ENCODE measurements at regions not wholly inside any gene's neighbourhood (a gene's known extent, or its start where the extent isn't known, plus 50 kb on each side); places are given as distances from the start of the nearest gene placed in this dataset.

DNA sequence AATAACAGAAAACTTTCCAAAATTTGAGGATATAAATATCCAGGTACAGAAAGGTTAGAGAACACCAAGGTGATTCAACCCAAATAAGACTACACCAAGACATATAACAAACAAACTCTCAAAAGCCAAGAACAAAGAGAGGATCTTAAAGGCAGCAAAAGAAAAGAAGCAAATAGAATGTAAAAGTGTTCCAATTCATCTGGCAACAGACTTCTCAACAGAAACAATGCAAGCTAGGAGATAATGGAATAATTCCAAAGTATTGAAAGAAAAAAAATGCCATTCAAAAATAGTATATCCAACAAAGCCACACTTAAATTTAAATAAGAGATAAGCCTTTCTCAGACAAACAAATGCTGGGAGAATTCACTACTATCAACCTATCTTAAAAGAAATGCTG is 153.0 kb upstream of the FAT3 start:
- H3K23ac ChIP-seq (ENCODE audit: low read depth, low read length, poor library complexity) = no peak overlapping the region
- no peak overlapping the region for H2BK12ac ChIP-seq (ENCODE audit: low read length)
- no peaks in the 10 kb centered on the region for H3K79me1 ChIP-seq (ENCODE audit: low read depth, low read length)
- H3K27ac ChIP-seq (replicated peaks; ENCODE audit: low read length) = no peak overlapping the region
- no peak overlapping the region for H2AFZ ChIP-seq (ENCODE audit: low read length)
- no peak overlapping the region for H4K91ac ChIP-seq (ENCODE audit: low read depth, low read length, poor library complexity)
- H4K8ac ChIP-seq (ENCODE audit: low read depth, low read length) = no peak overlapping the region
- no peaks in the 10 kb centered on the region for H3K4me1 ChIP-seq (ENCODE audit: control insufficient read depth in 2 of 2, insufficient read depth in 1 of 2, low read depth in 1 of 2, low read length in 2 of 2)
- H3K9ac ChIP-seq (ENCODE audit: low read depth, low read length, poor library complexity) = no peak overlapping the region
- H3K18ac ChIP-seq (ENCODE audit: low read length) = no peak overlapping the region
- H3K4me2 ChIP-seq (ENCODE audit: insufficient read depth, low read length, poor library complexity, severe bottlenecking) = no peak overlapping the region
- H2BK15ac ChIP-seq (ENCODE audit: low read length) = no peak overlapping the region
- H3K9me3 ChIP-seq (replicated peaks in 1 of 2; ENCODE audit: control insufficient read depth in 2 of 2, insufficient read depth in 1 of 2, low read depth in 1 of 2, low read length in 2 of 2) = no peaks in the 10 kb centered on the region
- H3K27me3 ChIP-seq (ENCODE audit: control insufficient read depth in 3 of 3, insufficient read depth in 3 of 3, low read depth in 1 of 3, low read length in 3 of 3) = no peaks in the 10 kb centered on the region
- H2BK5ac ChIP-seq (ENCODE audit: low read length) = no peak overlapping the region
- H2BK120ac ChIP-seq (ENCODE audit: low read depth, low read length) = no peak overlapping the region
- H3K4me3 ChIP-seq (ENCODE audit: low read length in 2 of 2) = no peak overlapping the region
- no peak overlapping the region for H3K14ac ChIP-seq (ENCODE audit: low read length)
- no peak overlapping the region for H3K4ac ChIP-seq (ENCODE audit: low read length)
- no peak overlapping the region for H2AK5ac ChIP-seq (ENCODE audit: low read depth, low read length)
- DNase-seq (ENCODE audit: low spot score) = no peak
- no peaks in the 10 kb centered on the region for H3K36me3 ChIP-seq (replicated peaks in 1 of 2; ENCODE audit: control insufficient read depth in 2 of 2, insufficient read depth in 2 of 2, low read length in 2 of 2)

GRCh38 chr11:92070026-92070889 is 154.4 kb upstream of the FAT3 start:
- Histone ChIP-seq H3K4me1 (ENCODE audit: control insufficient read depth in 2 of 2, insufficient read depth in 1 of 2, low read depth in 1 of 2, low read length in 2 of 2) (no peaks in the 10 kb centered on the region), H3K14ac (ENCODE audit: low read length) (no peak overlapping the region), H3K4me2 (ENCODE audit: insufficient read depth, low read length, poor library complexity, severe bottlenecking) (no peak overlapping the region), H3K9ac (ENCODE audit: low read depth, low read length, poor library complexity) (no peak overlapping the region), H2BK120ac (ENCODE audit: low read depth, low read length) (no peak overlapping the region), H3K27ac (replicated peaks; ENCODE audit: low read length) (no peak overlapping the region), H3K23ac (ENCODE audit: low read depth, low read length, poor library complexity) (no peak overlapping the region), H2AK5ac (ENCODE audit: low read depth, low read length) (no peak overlapping the region), H2BK12ac (ENCODE audit: low read length) (no peak overlapping the region), H3K27me3 (ENCODE audit: control insufficient read depth in 3 of 3, insufficient read depth in 3 of 3, low read depth in 1 of 3, low read length in 3 of 3) (no peaks in the 10 kb centered on the region), H2AFZ (ENCODE audit: low read length) (no peak overlapping the region), H3K36me3 (replicated peaks in 1 of 2; ENCODE audit: control insufficient read depth in 2 of 2, insufficient read depth in 2 of 2, low read length in 2 of 2) (no peaks in the 10 kb centered on the region), H3K4me3 (ENCODE audit: low read length in 2 of 2) (no peak overlapping the region), H3K79me1 (ENCODE audit: low read depth, low read length) (no peaks in the 10 kb centered on the region), H3K4ac (ENCODE audit: low read length) (no peak overlapping the region), H3K9me3 (replicated peaks in 1 of 2; ENCODE audit: control insufficient read depth in 2 of 2, insufficient read depth in 1 of 2, low read depth in 1 of 2, low read length in 2 of 2) (no peaks in the 10 kb centered on the region), H3K18ac (ENCODE audit: low read length) (no peak overlapping the region), H2BK5ac (ENCODE audit: low read length) (no peak overlapping the region), H4K91ac (ENCODE audit: low read depth, low read length, poor library complexity) (no peak overlapping the region), H2BK15ac (ENCODE audit: low read length) (no peak overlapping the region), H4K8ac (ENCODE audit: low read depth, low read length) (no peak overlapping the region)
- WGBS, 2 donors (ENCODE audit: extremely low coverage in 2 of 2, insufficient read length in 2 of 2, insufficient replicate concordance in 1 of 2) = no CpG with 5 or more reads among the region's 1 CpG
- DNase-seq (ENCODE audit: low spot score) = no peak

GRCh38 chr11:92067016-92067415 is 157.6 kb upstream of the FAT3 start:
- Histone ChIP-seq H3K27ac (replicated peaks; ENCODE audit: low read length) (no peak overlapping the region), H3K14ac (ENCODE audit: low read length) (no peak overlapping the region), H4K8ac (ENCODE audit: low read depth, low read length) (no peak overlapping the region), H3K4ac (ENCODE audit: low read length) (no peak overlapping the region), H3K4me3 (ENCODE audit: low read length in 2 of 2) (no peak overlapping the region), H2AFZ (ENCODE audit: low read length) (no peak overlapping the region), H3K4me1 (ENCODE audit: control insufficient read depth in 2 of 2, insufficient read depth in 1 of 2, low read depth in 1 of 2, low read length in 2 of 2) (no peaks in the 10 kb centered on the region), H3K36me3 (replicated peaks in 1 of 2; ENCODE audit: control insufficient read depth in 2 of 2, insufficient read depth in 2 of 2, low read length in 2 of 2) (no peaks in the 10 kb centered on the region), H3K9me3 (replicated peaks in 1 of 2; ENCODE audit: control insufficient read depth in 2 of 2, insufficient read depth in 1 of 2, low read depth in 1 of 2, low read length in 2 of 2) (no peaks in the 10 kb centered on the region), H4K91ac (ENCODE audit: low read depth, low read length, poor library complexity) (no peak overlapping the region), H2BK12ac (ENCODE audit: low read length) (no peak overlapping the region), H3K18ac (ENCODE audit: low read length) (no peak overlapping the region), H2BK15ac (ENCODE audit: low read length) (no peak overlapping the region), H3K4me2 (ENCODE audit: insufficient read depth, low read length, poor library complexity, severe bottlenecking) (no peak overlapping the region), H2BK120ac (ENCODE audit: low read depth, low read length) (no peak overlapping the region), H2BK5ac (ENCODE audit: low read length) (no peak overlapping the region), H2AK5ac (ENCODE audit: low read depth, low read length) (no peak overlapping the region), H3K9ac (ENCODE audit: low read depth, low read length, poor library complexity) (no peak overlapping the region), H3K23ac (ENCODE audit: low read depth, low read length, poor library complexity) (no peak overlapping the region), H3K79me1 (ENCODE audit: low read depth, low read length) (no peaks in the 10 kb centered on the region), H3K27me3 (ENCODE audit: control insufficient read depth in 3 of 3, insufficient read depth in 3 of 3, low read depth in 1 of 3, low read length in 3 of 3) (no peaks in the 10 kb centered on the region)
- DNase-seq (ENCODE audit: low spot score) = no peak

DNA sequence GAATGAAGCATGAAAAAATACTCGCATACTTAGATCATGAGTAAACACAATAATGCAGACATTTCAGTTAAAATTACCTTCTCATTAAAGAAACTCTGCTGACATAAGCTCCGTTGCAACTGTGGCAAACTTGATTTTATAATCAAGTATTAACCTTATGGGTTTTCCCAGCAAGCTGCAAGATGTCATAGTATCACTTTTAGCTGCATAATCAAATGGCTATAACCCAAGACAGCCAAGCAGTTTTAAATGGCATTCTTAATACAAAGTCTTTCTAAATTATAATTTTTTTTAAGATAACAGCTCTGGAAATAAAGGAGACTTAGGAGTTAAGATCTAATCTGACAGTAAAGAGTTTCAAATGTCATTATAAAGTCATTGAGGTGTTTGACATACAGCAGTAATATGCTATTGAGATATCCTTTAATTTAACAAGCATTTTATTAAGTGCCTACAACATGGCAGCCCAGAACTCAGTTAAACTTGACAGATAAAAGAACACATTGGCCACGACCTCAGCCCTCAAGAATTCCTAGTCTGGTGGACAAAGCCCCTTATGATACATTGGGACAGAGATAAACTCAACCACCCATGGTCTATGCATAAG is 163.1 kb upstream of the FAT3 start:
- H3K79me1 ChIP-seq (ENCODE audit: low read depth, low read length) = no peaks in the 10 kb centered on the region
- H3K23ac ChIP-seq (ENCODE audit: low read depth, low read length, poor library complexity) = no peak overlapping the region
- H2BK15ac ChIP-seq (ENCODE audit: low read length) = no peak overlapping the region
- no peak overlapping the region for H3K18ac ChIP-seq (ENCODE audit: low read length)
- no peak overlapping the region for H4K91ac ChIP-seq (ENCODE audit: low read depth, low read length, poor library complexity)
- no peak overlapping the region for H3K9ac ChIP-seq (ENCODE audit: low read depth, low read length, poor library complexity)
- H3K4me1 ChIP-seq (ENCODE audit: control insufficient read depth in 2 of 2, insufficient read depth in 1 of 2, low read depth in 1 of 2, low read length in 2 of 2) = no peaks in the 10 kb centered on the region
- no peak overlapping the region for H3K14ac ChIP-seq (ENCODE audit: low read length)
- H3K27me3 ChIP-seq (ENCODE audit: control insufficient read depth in 3 of 3, insufficient read depth in 3 of 3, low read depth in 1 of 3, low read length in 3 of 3) = no peaks in the 10 kb centered on the region
- no peak overlapping the region for H2BK5ac ChIP-seq (ENCODE audit: low read length)
- H3K27ac ChIP-seq (replicated peaks; ENCODE audit: low read length) = no peak overlapping the region
- H3K4ac ChIP-seq (ENCODE audit: low read length) = no peak overlapping the region
- H2BK120ac ChIP-seq (ENCODE audit: low read depth, low read length) = no peak overlapping the region
- no peak for DNase-seq (ENCODE audit: low spot score)
- H3K9me3 ChIP-seq (replicated peaks in 1 of 2; ENCODE audit: control insufficient read depth in 2 of 2, insufficient read depth in 1 of 2, low read depth in 1 of 2, low read length in 2 of 2) = no peaks in the 10 kb centered on the region
- no peak overlapping the region for H2AFZ ChIP-seq (ENCODE audit: low read length)
- H4K8ac ChIP-seq (ENCODE audit: low read depth, low read length) = no peak overlapping the region
- no CpG with 5 or more reads among the region's 3 CpGs for WGBS, 2 donors (ENCODE audit: extremely low coverage in 2 of 2, insufficient read length in 2 of 2, insufficient replicate concordance in 1 of 2)
- no peak overlapping the region for H2AK5ac ChIP-seq (ENCODE audit: low read depth, low read length)
- no peak overlapping the region for H3K4me3 ChIP-seq (ENCODE audit: low read length in 2 of 2)
- no peak overlapping the region for H2BK12ac ChIP-seq (ENCODE audit: low read length)
- no peak overlapping the region for H3K4me2 ChIP-seq (ENCODE audit: insufficient read depth, low read length, poor library complexity, severe bottlenecking)
- H3K36me3 ChIP-seq (replicated peaks in 1 of 2; ENCODE audit: control insufficient read depth in 2 of 2, insufficient read depth in 2 of 2, low read length in 2 of 2) = no peaks in the 10 kb centered on the region
